Mesodermal cell (in vitro differentiated cells): ENCODE measurements at regions not wholly inside any gene's neighbourhood (a gene's known extent, or its start where the extent isn't known, plus 50 kb on each side); places are given as distances from the start of the nearest gene placed in this dataset.

ENCODE experiments used
- H3K27ac ChIP-seq: 2 replicates; pipeline ENCODE4 v1.7.0; 2013; ENCODE audit warnings: mild to moderate bottlenecking, low read depth, low read length, moderate library complexity; ENCODE audit not compliant: severe bottlenecking
- H3K36me3 ChIP-seq: 2 replicates; pipeline ENCODE4 v1.7.1; 2013; ENCODE audit warnings: mild to moderate bottlenecking, low read length, moderate library complexity; ENCODE audit not compliant: control insufficient read depth, insufficient read depth
- H3K4me1 ChIP-seq: one replicate; pipeline ENCODE4 v1.7.1; 2013; ENCODE audit warnings: mild to moderate bottlenecking, low read length; ENCODE audit not compliant: insufficient read depth, control insufficient read depth, poor library complexity, severe bottlenecking
- H3K4me3 ChIP-seq: 2 replicates; pipeline ENCODE4 v1.7.0; 2013; ENCODE audit warnings: low read length, control low read depth, mild to moderate bottlenecking; ENCODE audit not compliant: insufficient read depth, poor library complexity, severe bottlenecking; ENCODE audit errors: extremely low read depth
- H3K9me3 ChIP-seq: 2 replicates; pipeline ENCODE4 v1.7.1; 2013; ENCODE audit warnings: mild to moderate bottlenecking, low read length, moderate library complexity; ENCODE audit not compliant: control insufficient read depth
- WGBS, 2 experiments: methylation state at CpG; one replicate each; pipeline ENCODE4 v1.1.5; 2013; ENCODE audit warnings: missing lambda C conversion rate in 2 of 2; ENCODE audit not compliant: insufficient coverage in 2 of 2; 5-methylcytosine and 5-hydroxymethylcytosine counted together

- no peaks in the 10 kb centered on the region for H3K4me1 ChIP-seq
- no peaks in the 10 kb centered on the region for H3K9me3 ChIP-seq
- H3K4me3 ChIP-seq, result no peak overlapping the region
- 100% methylated on average over 1 of the region's 6 CpGs; no CpG with 5 or more reads in 1 of the 2 experiments for WGBS, 2 experiments
- no peak overlapping the region for H3K27ac ChIP-seq
- H3K36me3 ChIP-seq, result no peaks in the 10 kb centered on the region
Observed at GRCh38 chr12:78384541-78384940, 480.0 kb upstream of the SYT1 start.

- no peaks in the 10 kb centered on the region for H3K9me3 ChIP-seq
- 100% methylated on average over 1 of the region's 2 CpGs; no CpG with 5 or more reads in 1 of the 2 experiments for WGBS, 2 experiments
- no peaks in the 10 kb centered on the region for H3K4me1 ChIP-seq
- H3K36me3 ChIP-seq, result no peaks in the 10 kb centered on the region
- H3K4me3 ChIP-seq, result no peak overlapping the region
- no peak overlapping the region for H3K27ac ChIP-seq
Observed at GRCh38 chr12:78385541-78385940, 479.0 kb upstream of the SYT1 start.

- H3K27ac ChIP-seq, result no peak overlapping the region
- WGBS, 2 experiments, result no CpG with 5 or more reads among the region's 2 CpGs
- no peaks in the 10 kb centered on the region for H3K9me3 ChIP-seq
- H3K4me1 ChIP-seq, result no peaks in the 10 kb centered on the region
- H3K4me3 ChIP-seq, result no peak overlapping the region
- no peaks in the 10 kb centered on the region for H3K36me3 ChIP-seq
Observed at GRCh38 chr12:78386871-78387270, 477.7 kb upstream of the SYT1 start.

GRCh38 chr12:78387721-78388120 is 476.9 kb upstream of the SYT1 start:
- no peaks in the 10 kb centered on the region for H3K36me3 ChIP-seq

GRCh38 chr12:78388461-78388860 is 476.1 kb upstream of the SYT1 start:
- Histone ChIP-seq H3K27ac (no peak overlapping the region), H3K4me1 (no peaks in the 10 kb centered on the region), H3K36me3 (no peaks in the 10 kb centered on the region), H3K4me3 (no peak overlapping the region), H3K9me3 (no peaks in the 10 kb centered on the region)

More at GRCh38 chr12:78387721-78388120, 476.9 kb upstream of the SYT1 start:
- Histone ChIP-seq H3K4me3 (no peak overlapping the region), H3K4me1 (no peaks in the 10 kb centered on the region), H3K9me3 (no peaks in the 10 kb centered on the region), H3K27ac (no peak overlapping the region)

GRCh38 chr12:78390920-78391319 is 473.7 kb upstream of the SYT1 start:
- no peaks in the 10 kb centered on the region for H3K9me3 ChIP-seq
- no peak overlapping the region for H3K4me3 ChIP-seq
- WGBS, 2 experiments, result 65 to 85% methylated on average over 3 of the region's 5 CpGs
- no peak overlapping the region for H3K27ac ChIP-seq
- H3K4me1 ChIP-seq, result no peaks in the 10 kb centered on the region
- H3K36me3 ChIP-seq, result no peaks in the 10 kb centered on the region

- H3K36me3 ChIP-seq, result no peaks in the 10 kb centered on the region
- H3K4me1 ChIP-seq, result no peaks in the 10 kb centered on the region
- no peak overlapping the region for H3K4me3 ChIP-seq
- WGBS, 2 experiments, result 80 to 100% methylated on average over 1 of the region's 2 CpGs
- no peaks in the 10 kb centered on the region for H3K9me3 ChIP-seq
- H3K27ac ChIP-seq, result no peak overlapping the region
Observed at GRCh38 chr12:78392918-78393317, 471.7 kb upstream of the SYT1 start.

GRCh38 chr12:78395961-78396360 is 468.6 kb upstream of the SYT1 start:
- H3K9me3 ChIP-seq, result no peaks in the 10 kb centered on the region
- H3K27ac ChIP-seq, result no peak overlapping the region
- no peaks in the 10 kb centered on the region for H3K36me3 ChIP-seq
- H3K4me3 ChIP-seq, result no peak overlapping the region
- WGBS, 2 experiments, result no CpG with 5 or more reads among the region's 1 CpG
- no peaks in the 10 kb centered on the region for H3K4me1 ChIP-seq

- Histone ChIP-seq H3K4me1 (no peaks in the 10 kb centered on the region), H3K27ac (no peak overlapping the region)
- 100% methylated on average over 1 of the region's 1 CpG for WGBS, 2 experiments
Observed at GRCh38 chr12:78396538-78396937, 468.0 kb upstream of the SYT1 start.

GRCh38 chr12:78398750-78399149 is 465.8 kb upstream of the SYT1 start:
- 100% methylated on average over 1 of the region's 2 CpGs; no CpG with 5 or more reads in 1 of the 2 experiments for WGBS, 2 experiments
- no peak overlapping the region for H3K27ac ChIP-seq
- no peaks in the 10 kb centered on the region for H3K9me3 ChIP-seq
- H3K36me3 ChIP-seq, result no peaks in the 10 kb centered on the region
- peaks cover 3% of the 10 kb centered on the region for H3K4me1 ChIP-seq
- no peak overlapping the region for H3K4me3 ChIP-seq

More at GRCh38 chr12:78396538-78396937, 468.0 kb upstream of the SYT1 start:
- Histone ChIP-seq H3K9me3 (no peaks in the 10 kb centered on the region), H3K4me3 (no peak overlapping the region), H3K36me3 (no peaks in the 10 kb centered on the region)

- Histone ChIP-seq H3K27ac (no peak overlapping the region), H3K4me1 (peaks cover 3% of the 10 kb centered on the region), H3K36me3 (no peaks in the 10 kb centered on the region), H3K4me3 (no peak overlapping the region), H3K9me3 (no peaks in the 10 kb centered on the region)
- WGBS, 2 experiments, result no CpG with 5 or more reads among the region's 5 CpGs
Observed at GRCh38 chr12:78402366-78403134, 462.0 kb upstream of the SYT1 start.
